Gastroesophageal sphincter (tissue), 4 donors: ENCODE measurements at regions not wholly inside any gene's neighbourhood (a gene's known extent, or its start where the extent isn't known, plus 50 kb on each side); places are given as distances from the start of the nearest gene placed in this dataset.

Experiments
- ATAC-seq: fragments of 150-250 bp; one replicate; pipeline ENCODE4 v1.9.1; 2016; ENCODE audit warnings: mild to moderate bottlenecking, moderate library complexity
- H3K27ac ChIP-seq, 4 donors: fragments of 200-600 bp; sonication (generic) in 3 of 4; 1 replicate in 3 of 4; 2 replicates in 1 of 4; pipeline ENCODE4 v1.5.1; 2016 to 2019
- H3K27me3 ChIP-seq: fragments of 200-600 bp; sonication (generic); one replicate; pipeline ENCODE4 v1.5.1; 2019
- H3K36me3 ChIP-seq, 2 donors: fragments of 200-600 bp; sonication (generic); one replicate each; pipeline ENCODE4 v1.5.1; 2019; ENCODE audit warnings: control low read depth in 1 of 2
- H3K4me1 ChIP-seq, 3 donors: fragments of 200-600 bp; sonication (generic); 1 replicate in 2 of 3; 2 replicates in 1 of 3; pipeline ENCODE4 v1.5.1; 2016 to 2019; ENCODE audit warnings: control low read depth in 2 of 3
- H3K4me3 ChIP-seq, 2 donors: fragments of 200-600 bp; sonication (generic); one replicate each; pipeline ENCODE4 v1.5.1; 2019; ENCODE audit warnings: mild to moderate bottlenecking in 1 of 2, moderate library complexity in 1 of 2
- H3K9me3 ChIP-seq, 3 donors: fragments of 200-600 bp; sonication (generic); one replicate each; pipeline ENCODE4 v1.5.1; 2017 to 2019; ENCODE audit warnings: control low read depth in 2 of 3
- CTCF ChIP-seq, 4 experiments: fragments of 200-600 bp in 2 of 4; fragments of 450-650 bp in 2 of 4; sonication (generic) in 1 of 4; IDR thresholded peaks; one replicate each; pipeline ENCODE4 v1.5.1; 2017 to 2019; ENCODE audit warnings: antibody characterized with exemption in 4 of 4, mild to moderate bottlenecking in 2 of 4, moderate library complexity in 2 of 4
- EP300 ChIP-seq: sonication (generic); formaldehyde crosslinking; IDR thresholded peaks from one replicate; pipeline ENCODE4 v1.6.1; 2017; ENCODE audit warnings: antibody characterized with exemption, mild to moderate bottlenecking
- POLR2A ChIP-seq, 2 donors: fragments of 450-650 bp; IDR thresholded peaks; one replicate each; pipeline ENCODE4 v1.6.1; 2017; ENCODE audit warnings: antibody characterized with exemption in 2 of 2, mild to moderate bottlenecking in 2 of 2, moderate library complexity in 1 of 2
- POLR2AphosphoS5 ChIP-seq: sonication (generic); formaldehyde crosslinking; IDR thresholded peaks from one replicate; pipeline ENCODE4 v1.6.1; 2017; ENCODE audit warnings: antibody characterized with exemption
- WGBS, 2 donors: methylation state at CpG; one replicate each; pipeline ENCODE4 v1.1.5; 2018; ENCODE audit warnings: low coverage in 1 of 2; 5-methylcytosine and 5-hydroxymethylcytosine counted together

GRCh38 chr6:146944809-146945208 is 259.4 kb upstream of the STXBP5 start:
- peaks cover 0 to 8% (median 0%) of the 10 kb centered on the region in 3 donors for H3K9me3 ChIP-seq
- H3K4me1 ChIP-seq = no peaks in the 10 kb centered on the region
- TF ChIP-seq EP300 (no peak), POLR2AphosphoS5 (no peak), POLR2A (IDR thresholded peaks at IDR 0.05) (no peak), CTCF (IDR thresholded peaks at IDR 0.05) (no peak)
- no peaks in the 10 kb centered on the region for H3K27me3 ChIP-seq
- no peak overlapping the region for H3K4me3 ChIP-seq
- no peak for ATAC-seq
- H3K36me3 ChIP-seq = no peaks in the 10 kb centered on the region
- 66 to 67% methylated on average over 2 of the region's 2 CpGs for WGBS, 2 donors
- H3K27ac ChIP-seq = no peak overlapping the region

GRCh38 chr6:146946559-146946958 is 257.7 kb upstream of the STXBP5 start:
- Histone ChIP-seq H3K36me3 (no peaks in the 10 kb centered on the region), H3K4me3 (no peak overlapping the region), H3K27me3 (no peaks in the 10 kb centered on the region), H3K27ac (no peak overlapping the region), H3K9me3 (peaks cover 0 to 8% (median 0%) of the 10 kb centered on the region in 3 donors), H3K4me1 (no peaks in the 10 kb centered on the region)
- 34 to 58% methylated on average over 1 of the region's 1 CpG for WGBS, 2 donors
- TF ChIP-seq EP300 (no peak), POLR2AphosphoS5 (no peak), CTCF (IDR thresholded peaks at IDR 0.05) (no peak), POLR2A (IDR thresholded peaks at IDR 0.05) (no peak)
- ATAC-seq = no peak

GRCh38 chr6:146948790-146949342 is 255.4 kb upstream of the STXBP5 start:
- Histone ChIP-seq H3K4me3 (no peak overlapping the region), H3K9me3 (no peaks in the 10 kb centered on the region), H3K27me3 (no peaks in the 10 kb centered on the region), H3K36me3 (no peaks in the 10 kb centered on the region), H3K4me1 (no peaks in the 10 kb centered on the region), H3K27ac (no peak overlapping the region)
- WGBS, 2 donors = 89 to 95% methylated on average over 3 of the region's 3 CpGs
- no peak for TF ChIP-seq POLR2A (IDR thresholded peaks at IDR 0.05)
- no peak for TF ChIP-seq EP300
- TF ChIP-seq POLR2AphosphoS5 = no peak
- no peak for TF ChIP-seq CTCF (IDR thresholded peaks at IDR 0.05)
- ATAC-seq = no peak

- 90 to 100% methylated on average over 1 of the region's 1 CpG for WGBS, 2 donors
- Histone ChIP-seq H3K4me1 (no peaks in the 10 kb centered on the region), H3K4me3 (no peak overlapping the region), H3K9me3 (no peaks in the 10 kb centered on the region), H3K36me3 (no peaks in the 10 kb centered on the region), H3K27ac (no peak overlapping the region), H3K27me3 (no peaks in the 10 kb centered on the region)
- TF ChIP-seq POLR2A (IDR thresholded peaks at IDR 0.05) (no peak), POLR2AphosphoS5 (no peak), EP300 (no peak), CTCF (IDR thresholded peaks at IDR 0.05) (no peak)
- no peak for ATAC-seq
Measured at GRCh38 chr6:146949425-146949824, 254.8 kb upstream of the STXBP5 start.

GRCh38 chr6:146950351-146950835 is 253.8 kb upstream of the STXBP5 start:
- no peak overlapping the region for H3K4me3 ChIP-seq
- no peaks in the 10 kb centered on the region for H3K36me3 ChIP-seq
- no peak overlapping the region for H3K27ac ChIP-seq
- H3K27me3 ChIP-seq = no peaks in the 10 kb centered on the region
- H3K9me3 ChIP-seq = no peaks in the 10 kb centered on the region
- no peak for ATAC-seq
- no peaks in the 10 kb centered on the region for H3K4me1 ChIP-seq
- 68% methylated on average over 7 of the region's 7 CpGs; no CpG with 5 or more reads in 1 of the 2 donors for WGBS, 2 donors
- no peak for TF ChIP-seq EP300
- no peak for TF ChIP-seq CTCF (IDR thresholded peaks at IDR 0.05)
- TF ChIP-seq POLR2AphosphoS5 = no peak
- TF ChIP-seq POLR2A (IDR thresholded peaks at IDR 0.05) = no peak
